HG03342 (cell line): ENCODE measurements at regions not wholly inside any gene's neighbourhood (a gene's known extent, or its start where the extent isn't known, plus 50 kb on each side); places are given as distances from the start of the nearest gene placed in this dataset.

Source experiments
- ATAC-seq: cut with Tn5 transposase; IDR thresholded peaks from one replicate; pipeline ENCODE4 v1.9.1; 2021; ENCODE audit warnings: mild to moderate bottlenecking, moderate library complexity; ENCODE audit not compliant: unreplicated experiment

GRCh38 chr13:75919660-75920199 lies 283.6 kb downstream of the LMO7 start:
- ATAC-seq, result no peak

DNA sequence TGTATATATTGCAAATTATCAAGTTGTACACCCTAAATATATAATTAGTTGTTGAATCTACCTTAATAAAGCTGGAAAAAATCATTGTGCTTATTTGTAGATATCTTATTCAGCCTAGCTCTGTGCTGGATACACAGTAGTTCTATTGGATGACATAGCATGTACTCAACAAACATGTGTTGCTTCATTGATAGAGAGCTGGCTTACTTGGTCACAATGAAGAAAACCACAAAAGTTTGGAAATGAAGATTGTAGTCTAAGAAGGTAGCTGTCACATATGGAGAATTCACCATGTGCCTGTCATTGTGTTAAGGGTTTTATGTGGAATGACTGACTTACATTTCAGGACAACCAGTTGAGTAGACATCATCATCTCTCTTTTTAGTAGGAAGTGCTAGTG lies 278.9 kb downstream of the LMO7 start:
- ATAC-seq, result no peak

- ATAC-seq, result no peak
Observed at GRCh38 chr13:75913925-75914324, 277.8 kb downstream of the LMO7 start.

GRCh38 chr13:75910591-75910990 lies 274.5 kb downstream of the LMO7 start:
- ATAC-seq, result no peak
